Testis (tissue), 2 donors: ENCODE measurements at regions not wholly inside any gene's neighbourhood (a gene's known extent, or its start where the extent isn't known, plus 50 kb on each side); places are given as distances from the start of the nearest gene placed in this dataset.

Source experiments
- DNase-seq: peaks from one replicate; pipeline ENCODE4 v3.0.0-alpha.2; 2019
- H3K27ac ChIP-seq, 2 donors: fragments of 200-600 bp; sonication (generic); one replicate each; pipeline ENCODE4 v1.5.1; 2019
- H3K27me3 ChIP-seq: fragments of 200-600 bp; sonication (generic); one replicate; pipeline ENCODE4 v1.5.1; 2019
- H3K36me3 ChIP-seq: fragments of 200-600 bp; sonication (generic); one replicate; pipeline ENCODE4 v1.5.1; 2017; ENCODE audit warnings: low read depth; ENCODE audit errors: missing control alignments
- H3K4me1 ChIP-seq: fragments of 200-600 bp; sonication (generic); one replicate; pipeline ENCODE4 v1.5.1; 2019
- H3K4me3 ChIP-seq, 2 donors: fragments of 200-600 bp; sonication (generic); one replicate each; pipeline ENCODE4 v1.5.1; 2017 to 2019
- H3K9me3 ChIP-seq: fragments of 200-600 bp; sonication (generic); one replicate; pipeline ENCODE4 v1.5.1; 2017
- CTCF ChIP-seq, 3 experiments: fragments of 450-650 bp in 2 of 3; fragments of 200-600 bp in 1 of 3; sonication (generic) in 1 of 3; IDR thresholded peaks; one replicate each; pipeline ENCODE4 v1.5.1; 2016 to 2019; ENCODE audit warnings: antibody characterized with exemption in 3 of 3, mild to moderate bottlenecking in 2 of 3, moderate library complexity in 1 of 3
- POLR2A ChIP-seq: fragments of 450-650 bp; IDR thresholded peaks from one replicate; pipeline ENCODE4 v1.6.1; 2017; ENCODE audit warnings: antibody characterized with exemption, mild to moderate bottlenecking, moderate library complexity
- WGBS, 2 donors: methylation state at CpG; one replicate each; pipeline ENCODE4 v1.1.5; 2018; 5-methylcytosine and 5-hydroxymethylcytosine counted together
- intact Hi-C: fragments of 100-400 bp; cut with DNase I; formaldehyde crosslinking; loops from one replicate; pipeline ENCODE4 v1.15.1; 2023; ENCODE audit warnings: low total_unique reads

- no peaks in the 10 kb centered on the region for H3K4me1 ChIP-seq
- DNase-seq = no peak
- 92% methylated on average over 8 of the region's 8 CpGs for WGBS, 2 donors
- no peak overlapping the region for H3K4me3 ChIP-seq
- no peaks in the 10 kb centered on the region for H3K27me3 ChIP-seq
- no peak for TF ChIP-seq CTCF (IDR thresholded peaks at IDR 0.05)
- H3K27ac ChIP-seq = no peak overlapping the region
- intact Hi-C loops = no loop called here
- no peaks in the 10 kb centered on the region for H3K36me3 ChIP-seq
- no peaks in the 10 kb centered on the region for H3K9me3 ChIP-seq
Observed at GRCh38 chr9:81387360-81388106, 301.8 kb downstream of the TLE1 start.

GRCh38 chr9:81384911-81385310 is 304.4 kb downstream of the TLE1 start:
- intact Hi-C loops = no loop called here

GRCh38 chr9:81382281-81382680 is 307.1 kb downstream of the TLE1 start:
- no peaks in the 10 kb centered on the region for H3K9me3 ChIP-seq
- intact Hi-C loops = no loop called here
- H3K27ac ChIP-seq = no peak overlapping the region
- no peak for TF ChIP-seq CTCF (IDR thresholded peaks at IDR 0.05)
- no peaks in the 10 kb centered on the region for H3K27me3 ChIP-seq
- DNase-seq = no peak
- H3K4me1 ChIP-seq = no peaks in the 10 kb centered on the region
- H3K4me3 ChIP-seq = no peak overlapping the region
- H3K36me3 ChIP-seq = no peaks in the 10 kb centered on the region

More at GRCh38 chr9:81384911-81385310, 304.4 kb downstream of the TLE1 start:
- no peak overlapping the region for H3K4me3 ChIP-seq
- no peak for DNase-seq
- H3K4me1 ChIP-seq = no peaks in the 10 kb centered on the region
- TF ChIP-seq CTCF (IDR thresholded peaks at IDR 0.05) (no peak), POLR2A (no peak)
- H3K36me3 ChIP-seq = no peaks in the 10 kb centered on the region
- no peaks in the 10 kb centered on the region for H3K27me3 ChIP-seq
- H3K9me3 ChIP-seq = no peaks in the 10 kb centered on the region
- 77 to 81% methylated on average over 3 of the region's 3 CpGs for WGBS, 2 donors
- H3K27ac ChIP-seq = no peak overlapping the region

GRCh38 chr9:81381694-81382093 is 307.7 kb downstream of the TLE1 start:
- no peak overlapping the region for H3K27ac ChIP-seq
- no peaks in the 10 kb centered on the region for H3K36me3 ChIP-seq
- no peak for DNase-seq
- H3K4me3 ChIP-seq = no peak overlapping the region
- WGBS, 2 donors = 86 to 91% methylated on average over 3 of the region's 3 CpGs
- intact Hi-C loops = no loop called here
- TF ChIP-seq CTCF (IDR thresholded peaks at IDR 0.05) (no peak), POLR2A (no peak)
- no peaks in the 10 kb centered on the region for H3K27me3 ChIP-seq
- no peaks in the 10 kb centered on the region for H3K4me1 ChIP-seq
- no peaks in the 10 kb centered on the region for H3K9me3 ChIP-seq
